ENCODE measurements at regions not wholly inside any gene's neighbourhood (a gene's known extent, or its start where the extent isn't known, plus 50 kb on each side); places are given as distances from the start of the nearest gene placed in this dataset.

- no peak for DNase-seq
These were observed 480.0 kb upstream of the USP24 start for GRCh38 chr1:55695151-55695550.

- no peak for DNase-seq
These were observed 479.2 kb upstream of the USP24 start for GRCh38 chr1:55694310-55694801.

- DNase-seq, result no peak
These were observed 477.6 kb upstream of the USP24 start for GRCh38 chr1:55692726-55693125.

GRCh38 chr1:55690366-55690765 lies 475.2 kb upstream of the USP24 start:
- DNase-seq, result no peak

GRCh38 chr1:55689800-55690199 lies 474.6 kb upstream of the USP24 start:
- DNase-seq, result no peak

- DNase-seq, result no peak
These were observed 470.4 kb upstream of the USP24 start for GRCh38 chr1:55685560-55685959.

GRCh38 chr1:55684131-55684650 lies 469.0 kb upstream of the USP24 start:
- no peak for DNase-seq

GRCh38 chr1:55682198-55682597 lies 467.0 kb upstream of the USP24 start:
- DNase-seq, result no peak

GRCh38 chr1:55679971-55680370 lies 464.8 kb upstream of the USP24 start:
- DNase-seq, result no peak

- no peak for DNase-seq
These were observed 458.3 kb upstream of the USP24 start for GRCh38 chr1:55673416-55673815.

- no peak for DNase-seq
These were observed 455.3 kb upstream of the USP24 start for GRCh38 chr1:55670331-55671082.

- no peak for DNase-seq
These were observed 454.1 kb upstream of the USP24 start for GRCh38 chr1:55669293-55669692.

- no peak for DNase-seq
These were observed 447.7 kb upstream of the USP24 start for GRCh38 chr1:55662875-55663274.

GRCh38 chr1:55658917-55659316 lies 443.8 kb upstream of the USP24 start:
- DNase-seq, result no peak

GRCh38 chr1:55654750-55655149 lies 439.6 kb upstream of the USP24 start:
- DNase-seq, result no peak

- no peak for DNase-seq
These were observed 439.0 kb upstream of the USP24 start for GRCh38 chr1:55654171-55654570.

- no peak for DNase-seq
These were observed 435.3 kb upstream of the USP24 start for GRCh38 chr1:55650444-55650843.

- DNase-seq, result no peak
These were observed 431.0 kb upstream of the USP24 start for GRCh38 chr1:55646181-55646580.

- DNase-seq, result no peak
These were observed 430.1 kb upstream of the USP24 start for GRCh38 chr1:55645270-55645669.

- no peak for DNase-seq
These were observed 426.8 kb upstream of the USP24 start for GRCh38 chr1:55641947-55642346.

- no peak for DNase-seq
These were observed 425.7 kb upstream of the USP24 start for GRCh38 chr1:55640708-55641473.

- no peak for DNase-seq
These were observed 424.4 kb upstream of the USP24 start for GRCh38 chr1:55639526-55639925.

GRCh38 chr1:55639051-55639450 lies 423.9 kb upstream of the USP24 start:
- DNase-seq, result no peak

GRCh38 chr1:55636696-55637095 lies 421.5 kb upstream of the USP24 start:
- no peak for DNase-seq
